Mucosa of stomach (tissue), 1 donor: ENCODE measurements at regions not wholly inside any gene's neighbourhood (a gene's known extent, or its start where the extent isn't known, plus 50 kb on each side); places are given as distances from the start of the nearest gene placed in this dataset.

ENCODE experiments used
- H3K27me3 ChIP-seq: one replicate; pipeline ENCODE4 v1.7.0; 2013; ENCODE audit warnings: mild to moderate bottlenecking, low read length; ENCODE audit not compliant: control insufficient read depth, insufficient read depth
- H3K36me3 ChIP-seq: one replicate; pipeline ENCODE4 v1.7.0; 2013; ENCODE audit warnings: low read length; ENCODE audit not compliant: control insufficient read depth, insufficient read depth
- H3K4me1 ChIP-seq: one replicate; pipeline ENCODE4 v1.7.0; 2013; ENCODE audit warnings: mild to moderate bottlenecking, low read length; ENCODE audit not compliant: control insufficient read depth, insufficient read depth
- H3K4me3 ChIP-seq: one replicate; pipeline ENCODE4 v1.7.0; 2013; ENCODE audit warnings: low read length
- H3K9ac ChIP-seq: one replicate; pipeline ENCODE4 v1.7.0; 2013; ENCODE audit warnings: mild to moderate bottlenecking, low read length, moderate library complexity
- H3K9me3 ChIP-seq: one replicate; pipeline ENCODE4 v1.7.0; 2013; ENCODE audit warnings: mild to moderate bottlenecking, low read length, moderate library complexity; ENCODE audit not compliant: control insufficient read depth
- donor health status: Pancreatic carcinoma.

GRCh38 chr1:2933431-2934155 is 87.7 kb upstream of the ACTRT2 start:
- no peaks in the 10 kb centered on the region for H3K4me1 ChIP-seq
- no peaks in the 10 kb centered on the region for H3K9me3 ChIP-seq
- H3K27me3 ChIP-seq, result peaks cover 10% of the 10 kb centered on the region
- H3K36me3 ChIP-seq, result no peaks in the 10 kb centered on the region
- H3K4me3 ChIP-seq, result no peak overlapping the region
- H3K9ac ChIP-seq, result no peak overlapping the region

DNA sequence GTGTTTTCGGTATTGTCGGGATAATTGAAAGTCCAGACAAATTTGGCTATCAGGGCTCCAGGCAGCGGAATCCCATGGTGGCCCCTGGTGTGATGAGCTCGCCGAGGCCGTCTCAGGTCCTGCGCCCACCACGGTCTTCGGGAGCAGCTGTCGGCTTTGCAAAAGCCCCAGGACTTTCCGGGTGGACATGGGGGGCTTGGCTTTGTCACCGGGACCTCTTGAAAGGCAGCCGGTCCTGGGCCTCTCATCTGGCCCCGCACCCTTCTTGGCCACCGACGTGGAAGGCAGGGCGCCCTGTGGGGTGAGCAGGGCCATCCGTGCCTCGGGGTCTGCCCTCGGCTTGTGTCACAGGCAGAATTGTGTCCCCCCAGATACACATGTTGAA is 87.1 kb upstream of the ACTRT2 start:
- H3K9me3 ChIP-seq, result no peaks in the 10 kb centered on the region
- H3K9ac ChIP-seq, result no peak overlapping the region
- H3K36me3 ChIP-seq, result no peaks in the 10 kb centered on the region
- peaks cover 4% of the 10 kb centered on the region for H3K27me3 ChIP-seq
- no peaks in the 10 kb centered on the region for H3K4me1 ChIP-seq
- no peak overlapping the region for H3K4me3 ChIP-seq

DNA sequence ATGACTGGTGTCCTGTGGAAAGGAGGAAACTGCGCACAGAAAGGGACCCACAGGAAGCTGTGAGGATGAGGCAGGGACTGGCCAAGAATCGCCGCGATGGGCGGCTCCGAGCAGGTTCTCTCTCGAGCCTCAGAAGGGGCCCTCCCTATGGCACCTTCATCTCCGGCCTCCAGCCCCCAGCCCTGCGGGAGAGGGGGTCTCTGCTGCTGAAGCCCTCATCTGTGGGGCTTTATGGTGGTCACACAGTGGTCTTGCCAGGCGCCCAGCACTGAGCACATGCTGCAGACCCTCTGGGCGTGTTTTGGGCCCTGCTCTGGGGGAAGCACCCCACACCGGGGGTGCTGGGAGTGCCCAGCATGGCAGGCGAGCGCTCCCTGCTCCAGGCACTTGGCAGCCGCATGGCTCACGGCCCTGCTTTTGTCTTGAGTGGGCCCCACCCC is 86.6 kb upstream of the ACTRT2 start:
- Histone ChIP-seq H3K4me3 (no peak overlapping the region), H3K27me3 (no peaks in the 10 kb centered on the region), H3K9ac (no peak overlapping the region)

GRCh38 chr1:2935184-2935583 is 86.1 kb upstream of the ACTRT2 start:
- Histone ChIP-seq H3K9ac (no peak overlapping the region), H3K36me3 (no peaks in the 10 kb centered on the region), H3K4me1 (no peaks in the 10 kb centered on the region), H3K27me3 (no peaks in the 10 kb centered on the region), H3K9me3 (no peaks in the 10 kb centered on the region), H3K4me3 (no peak overlapping the region)

More for the DNA sequence above, 86.6 kb upstream of the ACTRT2 start:
- Histone ChIP-seq H3K4me1 (no peaks in the 10 kb centered on the region), H3K9me3 (no peaks in the 10 kb centered on the region), H3K36me3 (no peaks in the 10 kb centered on the region)

GRCh38 chr1:2935751-2936390 is 85.4 kb upstream of the ACTRT2 start:
- no peaks in the 10 kb centered on the region for H3K4me1 ChIP-seq
- H3K27me3 ChIP-seq, result no peaks in the 10 kb centered on the region
- H3K9ac ChIP-seq, result no peak overlapping the region
- no peak overlapping the region for H3K4me3 ChIP-seq
- peaks cover 1% of the 10 kb centered on the region for H3K9me3 ChIP-seq
- H3K36me3 ChIP-seq, result no peaks in the 10 kb centered on the region

- Histone ChIP-seq H3K27me3 (no peaks in the 10 kb centered on the region), H3K4me3 (no peak overlapping the region), H3K4me1 (no peaks in the 10 kb centered on the region), H3K36me3 (no peaks in the 10 kb centered on the region), H3K9ac (no peak overlapping the region), H3K9me3 (peaks cover 6% of the 10 kb centered on the region)
These were observed 84.4 kb upstream of the ACTRT2 start for GRCh38 chr1:2936559-2937515.

- peaks cover 6% of the 10 kb centered on the region for H3K9me3 ChIP-seq
- H3K4me1 ChIP-seq, result no peaks in the 10 kb centered on the region
- no peak overlapping the region for H3K9ac ChIP-seq
- no peak overlapping the region for H3K4me3 ChIP-seq
- H3K36me3 ChIP-seq, result no peaks in the 10 kb centered on the region
- no peaks in the 10 kb centered on the region for H3K27me3 ChIP-seq
These were observed 83.5 kb upstream of the ACTRT2 start for GRCh38 chr1:2937805-2938204.

- no peaks in the 10 kb centered on the region for H3K36me3 ChIP-seq
- no peak overlapping the region for H3K9ac ChIP-seq
- no peak overlapping the region for H3K4me3 ChIP-seq
- H3K9me3 ChIP-seq, result peaks cover 6% of the 10 kb centered on the region
- no peaks in the 10 kb centered on the region for H3K4me1 ChIP-seq
- H3K27me3 ChIP-seq, result no peaks in the 10 kb centered on the region
These were observed 82.2 kb upstream of the ACTRT2 start for GRCh38 chr1:2939041-2939552.

- peaks cover 6% of the 10 kb centered on the region for H3K9me3 ChIP-seq
- no peaks in the 10 kb centered on the region for H3K27me3 ChIP-seq
- no peak overlapping the region for H3K9ac ChIP-seq
- no peaks in the 10 kb centered on the region for H3K36me3 ChIP-seq
- no peaks in the 10 kb centered on the region for H3K4me1 ChIP-seq
- no peak overlapping the region for H3K4me3 ChIP-seq
These were observed 81.1 kb upstream of the ACTRT2 start for GRCh38 chr1:2940178-2940577.

- Histone ChIP-seq H3K27me3 (no peaks in the 10 kb centered on the region), H3K4me1 (no peaks in the 10 kb centered on the region), H3K9ac (no peak overlapping the region), H3K36me3 (no peaks in the 10 kb centered on the region), H3K9me3 (peaks cover 6% of the 10 kb centered on the region), H3K4me3 (no peak overlapping the region)
These were observed 80.2 kb upstream of the ACTRT2 start for GRCh38 chr1:2941040-2941439.

DNA sequence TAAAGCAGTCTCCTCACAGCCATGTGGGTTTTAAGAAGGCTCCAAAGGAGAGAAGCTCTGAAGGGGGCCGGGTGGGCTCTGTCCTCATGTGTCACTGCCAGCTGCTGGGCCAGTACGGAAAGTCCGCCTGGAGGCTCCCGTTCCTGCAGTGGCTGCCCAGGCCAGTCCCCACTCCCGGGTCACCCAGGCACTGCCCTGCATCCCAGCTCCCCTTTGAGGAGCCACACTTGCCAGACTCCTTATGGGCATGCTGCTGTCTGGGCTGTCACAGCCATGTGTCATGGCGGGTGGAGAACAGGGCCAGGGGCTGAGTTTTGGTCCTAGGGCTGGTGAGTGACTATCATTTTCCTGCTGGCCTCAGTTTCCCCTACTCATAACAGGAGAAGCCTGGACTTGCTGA is 79.4 kb upstream of the ACTRT2 start:
- Histone ChIP-seq H3K4me3 (no peak overlapping the region), H3K27me3 (no peaks in the 10 kb centered on the region)

GRCh38 chr1:2942410-2942809 is 78.9 kb upstream of the ACTRT2 start:
- H3K36me3 ChIP-seq, result no peaks in the 10 kb centered on the region
- no peak overlapping the region for H3K9ac ChIP-seq
- no peaks in the 10 kb centered on the region for H3K27me3 ChIP-seq
- no peaks in the 10 kb centered on the region for H3K4me1 ChIP-seq
- no peak overlapping the region for H3K4me3 ChIP-seq
- H3K9me3 ChIP-seq, result peaks cover 6% of the 10 kb centered on the region

More for the DNA sequence above, 79.4 kb upstream of the ACTRT2 start:
- no peak overlapping the region for H3K9ac ChIP-seq
- no peaks in the 10 kb centered on the region for H3K4me1 ChIP-seq
- no peaks in the 10 kb centered on the region for H3K36me3 ChIP-seq
- H3K9me3 ChIP-seq, result peaks cover 6% of the 10 kb centered on the region
